Hepatocyte (in vitro differentiated cells): ENCODE measurements at regions not wholly inside any gene's neighbourhood (a gene's known extent, or its start where the extent isn't known, plus 50 kb on each side); places are given as distances from the start of the nearest gene placed in this dataset.

Experiments used
- EZH2phosphoT487 ChIP-seq: fragments of 200-600 bp; sonication (generic); IDR thresholded peaks from one replicate; pipeline ENCODE4 v1.6.1; 2018; ENCODE audit warnings: antibody characterized with exemption, mild to moderate bottlenecking, low read depth, moderate library complexity; ENCODE audit not compliant: unreplicated experiment, severe bottlenecking
- TF ChIP-seq, protein P1 (sequence below): fragments of 200-600 bp; sonication (generic); IDR thresholded peaks from 2 replicates; pipeline ENCODE4 v1.5.1; 2016; ENCODE audit warnings: antibody characterized with exemption, mild to moderate bottlenecking; ENCODE audit not compliant: poor library complexity

DNA sequence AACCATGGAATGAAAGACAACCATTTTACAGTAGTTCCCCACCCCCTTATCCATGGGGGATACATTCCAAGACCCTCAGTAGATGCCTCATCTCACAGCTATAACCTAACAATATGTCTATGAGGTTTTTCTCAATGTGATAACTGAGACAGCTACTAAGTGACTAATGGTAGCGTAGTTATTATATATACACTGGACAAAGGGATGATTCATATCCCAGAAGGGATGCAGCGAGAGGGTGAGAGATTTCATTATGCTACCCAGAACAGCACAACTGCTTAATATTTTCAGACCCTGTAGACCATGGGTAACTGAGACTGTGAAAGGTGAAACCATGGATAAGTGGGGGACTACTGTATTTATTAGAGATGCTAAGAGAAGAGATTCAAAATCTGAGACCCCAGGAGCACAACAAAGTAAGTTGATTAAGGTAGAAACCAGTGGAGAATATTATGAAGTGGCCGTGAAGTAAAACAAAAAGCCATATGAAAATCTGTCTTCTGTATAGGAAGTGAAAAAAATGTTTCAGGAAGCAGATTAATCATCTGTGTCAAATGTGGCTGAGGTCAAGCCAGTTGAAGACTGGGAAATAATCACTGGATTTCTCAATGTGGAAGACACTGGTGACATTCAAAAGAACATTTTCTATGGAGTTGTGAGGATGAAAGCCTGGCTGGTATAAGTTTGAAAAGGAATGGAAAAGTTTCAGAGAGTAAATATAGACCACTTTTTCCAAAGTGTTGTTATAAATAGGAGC is 77.2 kb downstream of the RPL10L start:
- TF ChIP-seq, protein P1, sequence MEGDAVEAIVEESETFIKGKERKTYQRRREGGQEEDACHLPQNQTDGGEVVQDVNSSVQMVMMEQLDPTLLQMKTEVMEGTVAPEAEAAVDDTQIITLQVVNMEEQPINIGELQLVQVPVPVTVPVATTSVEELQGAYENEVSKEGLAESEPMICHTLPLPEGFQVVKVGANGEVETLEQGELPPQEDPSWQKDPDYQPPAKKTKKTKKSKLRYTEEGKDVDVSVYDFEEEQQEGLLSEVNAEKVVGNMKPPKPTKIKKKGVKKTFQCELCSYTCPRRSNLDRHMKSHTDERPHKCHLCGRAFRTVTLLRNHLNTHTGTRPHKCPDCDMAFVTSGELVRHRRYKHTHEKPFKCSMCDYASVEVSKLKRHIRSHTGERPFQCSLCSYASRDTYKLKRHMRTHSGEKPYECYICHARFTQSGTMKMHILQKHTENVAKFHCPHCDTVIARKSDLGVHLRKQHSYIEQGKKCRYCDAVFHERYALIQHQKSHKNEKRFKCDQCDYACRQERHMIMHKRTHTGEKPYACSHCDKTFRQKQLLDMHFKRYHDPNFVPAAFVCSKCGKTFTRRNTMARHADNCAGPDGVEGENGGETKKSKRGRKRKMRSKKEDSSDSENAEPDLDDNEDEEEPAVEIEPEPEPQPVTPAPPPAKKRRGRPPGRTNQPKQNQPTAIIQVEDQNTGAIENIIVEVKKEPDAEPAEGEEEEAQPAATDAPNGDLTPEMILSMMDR: no peak
- no peak for TF ChIP-seq EZH2phosphoT487
